ENCODE measurements at regions not wholly inside any gene's neighbourhood (a gene's known extent, or its start where the extent isn't known, plus 50 kb on each side); places are given as distances from the start of the nearest gene placed in this dataset.

- TF ChIP-seq EZH2phosphoT487 (IDR thresholded peaks at IDR 0.05) (no peak), CTCF (IDR thresholded peaks at IDR 0.05) (no peak)
- Histone ChIP-seq H3K4me1 (no peaks in the 10 kb centered on the region), H3K27ac (no peak overlapping the region), H3K9ac (no peak overlapping the region), H3K27me3 (no peaks in the 10 kb centered on the region), H3K4me2 (no peak overlapping the region), H3K9me3 (ENCODE audit: low read depth) (no peaks in the 10 kb centered on the region), H3K79me2 (ENCODE audit: low read depth) (no peaks in the 10 kb centered on the region), H3K4me3 (no peak overlapping the region), H2AFZ (replicated peaks) (no peak overlapping the region), H3K36me3 (no peaks in the 10 kb centered on the region), H4K20me1 (ENCODE audit: low read depth) (no peaks in the 10 kb centered on the region), H3F3A (ENCODE audit: low read depth) (peaks cover 5% of the 10 kb centered on the region)
- Mint-ChIP-seq H3K4me1 (peaks cover 7% of the 10 kb centered on the region), H3K27ac (no peak overlapping the region), H3K27me3 (ENCODE audit: insufficient read depth, low read depth) (peaks cover 2% of the 10 kb centered on the region), H3K4me3 (no peak overlapping the region), H3K36me3 (no peaks in the 10 kb centered on the region), H3K9me3 (no peaks in the 10 kb centered on the region)
- DNase-seq (ENCODE audit: low spot score), result no peak
Observed at GRCh38 chr3:64318668-64319271, 93.5 kb upstream of the PRICKLE2 start.

- peaks cover 2% of the 10 kb centered on the region for H3K27me3 Mint-ChIP-seq (ENCODE audit: insufficient read depth, low read depth)
- TF ChIP-seq EZH2 (IDR thresholded peaks at IDR 0.05) (no peak), CTCF (IDR thresholded peaks at IDR 0.05) (no peak), EZH2phosphoT487 (IDR thresholded peaks at IDR 0.05) (no peak)
- Histone ChIP-seq H3F3A (ENCODE audit: low read depth) (peaks cover 5% of the 10 kb centered on the region), H3K4me3 (no peak overlapping the region), H3K4me1 (no peaks in the 10 kb centered on the region), H2AFZ (replicated peaks) (no peak overlapping the region), H3K9ac (no peak overlapping the region), H3K27me3 (no peaks in the 10 kb centered on the region), H3K36me3 (no peaks in the 10 kb centered on the region), H3K27ac (no peak overlapping the region), H3K79me2 (ENCODE audit: low read depth) (no peaks in the 10 kb centered on the region), H4K20me1 (ENCODE audit: low read depth) (no peaks in the 10 kb centered on the region), H3K9me3 (ENCODE audit: low read depth) (no peaks in the 10 kb centered on the region), H3K4me2 (no peak overlapping the region)
- no peak overlapping the region for H3K27ac Mint-ChIP-seq
- no peaks in the 10 kb centered on the region for H3K9me3 Mint-ChIP-seq
- peaks cover 7% of the 10 kb centered on the region for H3K4me1 Mint-ChIP-seq
- H3K4me3 Mint-ChIP-seq, result no peak overlapping the region
- H3K36me3 Mint-ChIP-seq, result no peaks in the 10 kb centered on the region
- DNase-seq (ENCODE audit: low spot score), result no peak
Observed at GRCh38 chr3:64318001-64318400, 92.7 kb upstream of the PRICKLE2 start.

- no peaks in the 10 kb centered on the region for H3K79me2 ChIP-seq (ENCODE audit: low read depth)
- H3K9ac ChIP-seq, result no peak overlapping the region
- Mint-ChIP-seq H3K9me3 (no peaks in the 10 kb centered on the region), H3K36me3 (no peaks in the 10 kb centered on the region), H3K27me3 (ENCODE audit: insufficient read depth, low read depth) (peaks cover 2% of the 10 kb centered on the region), H3K4me3 (no peak overlapping the region), H3K27ac (no peak overlapping the region), H3K4me1 (peaks cover 7% of the 10 kb centered on the region)
- TF ChIP-seq EZH2phosphoT487 (IDR thresholded peaks at IDR 0.05) (no peak), EZH2 (IDR thresholded peaks at IDR 0.05) (no peak), CTCF (IDR thresholded peaks at IDR 0.05) (no peak)
- no peak overlapping the region for H3K4me2 ChIP-seq
- no peaks in the 10 kb centered on the region for H3K4me1 ChIP-seq
- H3K27me3 ChIP-seq, result no peaks in the 10 kb centered on the region
- no peaks in the 10 kb centered on the region for H3K9me3 ChIP-seq (ENCODE audit: low read depth)
- H3K27ac ChIP-seq, result no peak overlapping the region
- peaks cover 5% of the 10 kb centered on the region for H3F3A ChIP-seq (ENCODE audit: low read depth)
- no peaks in the 10 kb centered on the region for H4K20me1 ChIP-seq (ENCODE audit: low read depth)
- no peak for DNase-seq (ENCODE audit: low spot score)
- no peaks in the 10 kb centered on the region for H3K36me3 ChIP-seq
- H2AFZ ChIP-seq (replicated peaks), result no peak overlapping the region
- H3K4me3 ChIP-seq, result no peak overlapping the region
Observed at GRCh38 chr3:64316971-64317370, 91.7 kb upstream of the PRICKLE2 start.
